ENCODE measurements at regions not wholly inside any gene's neighbourhood (a gene's known extent, or its start where the extent isn't known, plus 50 kb on each side); places are given as distances from the start of the nearest gene placed in this dataset.

GRCh38 chr10:80946073-80946472 is 408.4 kb downstream of the SH2D4B start:
- ChIA-PET POLR2A (no interaction called here), CTCF (no interaction called here)
- H3K4me3 Mint-ChIP-seq, result no peak overlapping the region
- no peak for DNase-seq
- peaks cover 2% of the 10 kb centered on the region for H3K27me3 Mint-ChIP-seq
- ATAC-seq (ENCODE audit: low read depth), result no peak
- no peaks in the 10 kb centered on the region for H3K36me3 Mint-ChIP-seq (ENCODE audit: low read depth)
- no peaks in the 10 kb centered on the region for H3K4me1 Mint-ChIP-seq
- H3K27ac Mint-ChIP-seq, result no peak overlapping the region
- intact Hi-C loops (cut with micrococcal nuclease), result no loop called here
- no peaks in the 10 kb centered on the region for H3K9me3 Mint-ChIP-seq
- no peak for TF ChIP-seq CTCF (IDR thresholded peaks at IDR 0.05)

- peaks cover under 1% of the 10 kb centered on the region for H3K9me3 Mint-ChIP-seq
- ChIA-PET POLR2A (no interaction called here), CTCF (no interaction called here)
- intact Hi-C loops (cut with micrococcal nuclease), result no loop called here
- no peak for TF ChIP-seq CTCF (IDR thresholded peaks at IDR 0.05)
- peaks cover 2% of the 10 kb centered on the region for H3K27me3 Mint-ChIP-seq
- no peak overlapping the region for H3K27ac Mint-ChIP-seq
- DNase-seq, result no peak
- no peaks in the 10 kb centered on the region for H3K4me1 Mint-ChIP-seq
- no peak overlapping the region for H3K4me3 Mint-ChIP-seq
- no peak for ATAC-seq (ENCODE audit: low read depth)
- no peaks in the 10 kb centered on the region for H3K36me3 Mint-ChIP-seq (ENCODE audit: low read depth)
Observed at GRCh38 chr10:80946957-80947726, 409.4 kb downstream of the SH2D4B start.

GRCh38 chr10:80949785-80950184 is 412.1 kb downstream of the SH2D4B start:
- ChIA-PET POLR2A (no interaction called here), CTCF (no interaction called here)
- H3K4me1 Mint-ChIP-seq, result no peaks in the 10 kb centered on the region
- intact Hi-C loops (cut with micrococcal nuclease), result no loop called here
- ATAC-seq (ENCODE audit: low read depth), result no peak
- no peak overlapping the region for H3K4me3 Mint-ChIP-seq
- no peaks in the 10 kb centered on the region for H3K36me3 Mint-ChIP-seq (ENCODE audit: low read depth)
- H3K9me3 Mint-ChIP-seq, result peaks cover 2% of the 10 kb centered on the region
- no peaks in the 10 kb centered on the region for H3K27me3 Mint-ChIP-seq
- no peak for TF ChIP-seq CTCF (IDR thresholded peaks at IDR 0.05)
- no peak for DNase-seq
- H3K27ac Mint-ChIP-seq, result no peak overlapping the region

GRCh38 chr10:80952436-80952835 is 414.7 kb downstream of the SH2D4B start:
- CTCF ChIA-PET, result no interaction called here

GRCh38 chr10:80957161-80957560 is 419.5 kb downstream of the SH2D4B start:
- Mint-ChIP-seq H3K4me3 (no peak overlapping the region), H3K4me1 (no peaks in the 10 kb centered on the region), H3K27me3 (no peaks in the 10 kb centered on the region), H3K9me3 (peaks cover 2% of the 10 kb centered on the region), H3K36me3 (ENCODE audit: low read depth) (no peaks in the 10 kb centered on the region), H3K27ac (no peak overlapping the region)
- POLR2A ChIA-PET, result no interaction called here
- CTCF ChIA-PET, result no interaction called here
- DNase-seq (no peak), ATAC-seq (ENCODE audit: low read depth) (no peak)
- intact Hi-C loops (cut with micrococcal nuclease), result no loop called here
- TF ChIP-seq CTCF (IDR thresholded peaks at IDR 0.05), result no peak

More at GRCh38 chr10:80952436-80952835, 414.7 kb downstream of the SH2D4B start:
- no peaks in the 10 kb centered on the region for H3K36me3 Mint-ChIP-seq (ENCODE audit: low read depth)
- POLR2A ChIA-PET, result no interaction called here
- no peaks in the 10 kb centered on the region for H3K27me3 Mint-ChIP-seq
- no peaks in the 10 kb centered on the region for H3K4me1 Mint-ChIP-seq
- intact Hi-C loops (cut with micrococcal nuclease), result no loop called here
- H3K9me3 Mint-ChIP-seq, result peaks cover 2% of the 10 kb centered on the region
- H3K27ac Mint-ChIP-seq, result no peak overlapping the region
- DNase-seq, result no peak
- no peak for TF ChIP-seq CTCF (IDR thresholded peaks at IDR 0.05)
- ATAC-seq (ENCODE audit: low read depth), result no peak
- H3K4me3 Mint-ChIP-seq, result no peak overlapping the region

Measured in activated B cell treated with CpG ODN at 0.5 μM for 24 hours (primary cell).